GM18867 (cell line): ENCODE measurements at regions not wholly inside any gene's neighbourhood (a gene's known extent, or its start where the extent isn't known, plus 50 kb on each side); places are given as distances from the start of the nearest gene placed in this dataset.
"Not testable (repeated sequence)": the region's sequence is repeated elsewhere in the genome, so short reads cannot be mapped to it uniquely, and the experiment has no call there.

ENCODE experiments used
- ATAC-seq: cut with Tn5 transposase; IDR thresholded peaks from one replicate; pipeline ENCODE4 v1.9.1; 2021; ENCODE audit warnings: mild to moderate bottlenecking, moderate library complexity; ENCODE audit not compliant: unreplicated experiment

GRCh38 chr21:8377093-8377841 lies 2144.1 kb upstream of the TPTE start:
- ATAC-seq = peak; percentile 80

GRCh38 chr21:8380419-8381079 lies 2140.8 kb upstream of the TPTE start:
- peak; percentile 42 for ATAC-seq

GRCh38 chr21:8388169-8388939 lies 2133.0 kb upstream of the TPTE start:
- peak; percentile 90 for ATAC-seq

- not testable (repeated sequence) for ATAC-seq
These were observed 2132.5 kb upstream of the TPTE start for GRCh38 chr21:8388940-8389238.

- ATAC-seq = not testable (repeated sequence)
These were observed 2130.7 kb upstream of the TPTE start for GRCh38 chr21:8390550-8391171.

- ATAC-seq = not testable (repeated sequence)
These were observed 2127.0 kb upstream of the TPTE start for GRCh38 chr21:8394380-8394779.

GRCh38 chr21:8395992-8396391 lies 2125.4 kb upstream of the TPTE start:
- not testable (repeated sequence) for ATAC-seq

- ATAC-seq = not testable (repeated sequence)
These were observed 2122.4 kb upstream of the TPTE start for GRCh38 chr21:8398870-8399437.

GRCh38 chr21:8399866-8400265 lies 2121.5 kb upstream of the TPTE start:
- ATAC-seq = peak; percentile 84

- ATAC-seq = not testable (repeated sequence)
These were observed 2119.6 kb upstream of the TPTE start for GRCh38 chr21:8401799-8402198.

- not testable (repeated sequence) for ATAC-seq
These were observed 2115.1 kb upstream of the TPTE start for GRCh38 chr21:8406331-8406730.

GRCh38 chr21:8411139-8411671 lies 2110.2 kb upstream of the TPTE start:
- not testable (repeated sequence) for ATAC-seq

GRCh38 chr21:8419925-8420560 lies 2101.3 kb upstream of the TPTE start:
- peak; percentile 82 for ATAC-seq

GRCh38 chr21:8427790-8428667 lies 2093.4 kb upstream of the TPTE start:
- peak; percentile 41 for ATAC-seq

- peak; percentile 74 for ATAC-seq
These were observed 2092.5 kb upstream of the TPTE start for GRCh38 chr21:8428668-8429456.

- not testable (repeated sequence) for ATAC-seq
These were observed 2086.7 kb upstream of the TPTE start for GRCh38 chr21:8434710-8435109.

- not testable (repeated sequence) for ATAC-seq
These were observed 2078.3 kb upstream of the TPTE start for GRCh38 chr21:8443093-8443492.

- not testable (repeated sequence) for ATAC-seq
These were observed 2071.6 kb upstream of the TPTE start for GRCh38 chr21:8449807-8450206.
